Right atrium auricular region (tissue), 2 donors: ENCODE measurements at regions not wholly inside any gene's neighbourhood (a gene's known extent, or its start where the extent isn't known, plus 50 kb on each side); places are given as distances from the start of the nearest gene placed in this dataset.

Experiments used
- DNase-seq: peaks from one replicate; pipeline ENCODE4 v3.0.0-alpha.2; 2019; ENCODE audit warnings: low spot score
- H3K27ac ChIP-seq, 2 donors: fragments of 200-600 bp; sonication (generic); 1 replicate in 1 of 2; 2 replicates in 1 of 2; pipeline ENCODE4 v1.5.1; 2016 to 2019
- H3K27me3 ChIP-seq, 2 donors: fragments of 200-600 bp; sonication (generic); one replicate each; pipeline versions ENCODE4 v1.5.1 to v1.6.0; 2017 to 2019
- H3K36me3 ChIP-seq: fragments of 200-600 bp; sonication (generic); one replicate; pipeline ENCODE4 v1.5.1; 2016
- H3K4me1 ChIP-seq, 2 donors: fragments of 200-600 bp; sonication (generic); one replicate each; pipeline versions ENCODE4 v1.5.1 to v1.6.0; 2017 to 2019
- H3K4me3 ChIP-seq, 2 donors: fragments of 200-600 bp; sonication (generic); 1 replicate in 1 of 2; 2 replicates in 1 of 2; pipeline ENCODE4 v1.5.1; 2017 to 2019; ENCODE audit warnings: mild to moderate bottlenecking in 1 of 2, moderate library complexity in 1 of 2
- H3K9me3 ChIP-seq, 2 donors: fragments of 200-600 bp; sonication (generic); one replicate each; pipeline ENCODE4 v1.5.1; 2019
- TF ChIP-seq, protein P1 (sequence below), 2 donors: fragments of 200-600 bp; sonication (generic); IDR thresholded peaks; one replicate each; pipeline ENCODE4 v1.5.1; 2019; ENCODE audit warnings: antibody characterized with exemption in 2 of 2

DNA sequence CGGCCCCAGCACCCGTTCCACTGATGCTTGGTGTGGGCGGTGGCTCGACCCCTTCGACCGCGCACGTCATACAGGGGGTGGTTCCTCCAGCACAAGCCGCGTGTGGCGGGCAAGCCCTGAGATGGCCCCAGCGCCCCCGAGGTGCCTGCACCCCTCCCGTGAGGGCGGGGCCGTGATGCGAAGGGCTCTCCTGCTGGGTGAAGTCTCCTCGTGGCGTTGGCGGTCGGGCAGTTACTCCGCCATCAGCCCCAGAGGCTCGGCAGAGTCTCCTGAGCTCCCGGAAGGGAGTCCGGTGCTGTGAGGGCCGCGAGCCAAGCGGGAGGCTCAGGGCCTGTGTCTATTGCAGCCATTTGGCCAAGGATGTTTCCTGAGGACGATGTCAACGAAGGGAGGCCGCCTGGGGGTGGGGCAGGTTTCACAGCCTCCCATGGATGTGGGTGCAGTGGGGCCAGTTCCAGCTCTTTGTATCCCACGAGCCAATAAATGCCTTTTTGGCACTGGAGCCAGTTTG, 78.1 kb upstream of the GALNT9 start:
- TF ChIP-seq, protein P1, sequence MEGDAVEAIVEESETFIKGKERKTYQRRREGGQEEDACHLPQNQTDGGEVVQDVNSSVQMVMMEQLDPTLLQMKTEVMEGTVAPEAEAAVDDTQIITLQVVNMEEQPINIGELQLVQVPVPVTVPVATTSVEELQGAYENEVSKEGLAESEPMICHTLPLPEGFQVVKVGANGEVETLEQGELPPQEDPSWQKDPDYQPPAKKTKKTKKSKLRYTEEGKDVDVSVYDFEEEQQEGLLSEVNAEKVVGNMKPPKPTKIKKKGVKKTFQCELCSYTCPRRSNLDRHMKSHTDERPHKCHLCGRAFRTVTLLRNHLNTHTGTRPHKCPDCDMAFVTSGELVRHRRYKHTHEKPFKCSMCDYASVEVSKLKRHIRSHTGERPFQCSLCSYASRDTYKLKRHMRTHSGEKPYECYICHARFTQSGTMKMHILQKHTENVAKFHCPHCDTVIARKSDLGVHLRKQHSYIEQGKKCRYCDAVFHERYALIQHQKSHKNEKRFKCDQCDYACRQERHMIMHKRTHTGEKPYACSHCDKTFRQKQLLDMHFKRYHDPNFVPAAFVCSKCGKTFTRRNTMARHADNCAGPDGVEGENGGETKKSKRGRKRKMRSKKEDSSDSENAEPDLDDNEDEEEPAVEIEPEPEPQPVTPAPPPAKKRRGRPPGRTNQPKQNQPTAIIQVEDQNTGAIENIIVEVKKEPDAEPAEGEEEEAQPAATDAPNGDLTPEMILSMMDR (IDR thresholded peaks at IDR 0.05) = no peak
- H3K36me3 ChIP-seq = no peaks in the 10 kb centered on the region
- no peaks in the 10 kb centered on the region for H3K4me1 ChIP-seq
- H3K4me3 ChIP-seq = no peak overlapping the region
- no peak for DNase-seq
- no peaks in the 10 kb centered on the region for H3K27me3 ChIP-seq
- no peak overlapping the region for H3K27ac ChIP-seq
- no peaks in the 10 kb centered on the region for H3K9me3 ChIP-seq

DNA sequence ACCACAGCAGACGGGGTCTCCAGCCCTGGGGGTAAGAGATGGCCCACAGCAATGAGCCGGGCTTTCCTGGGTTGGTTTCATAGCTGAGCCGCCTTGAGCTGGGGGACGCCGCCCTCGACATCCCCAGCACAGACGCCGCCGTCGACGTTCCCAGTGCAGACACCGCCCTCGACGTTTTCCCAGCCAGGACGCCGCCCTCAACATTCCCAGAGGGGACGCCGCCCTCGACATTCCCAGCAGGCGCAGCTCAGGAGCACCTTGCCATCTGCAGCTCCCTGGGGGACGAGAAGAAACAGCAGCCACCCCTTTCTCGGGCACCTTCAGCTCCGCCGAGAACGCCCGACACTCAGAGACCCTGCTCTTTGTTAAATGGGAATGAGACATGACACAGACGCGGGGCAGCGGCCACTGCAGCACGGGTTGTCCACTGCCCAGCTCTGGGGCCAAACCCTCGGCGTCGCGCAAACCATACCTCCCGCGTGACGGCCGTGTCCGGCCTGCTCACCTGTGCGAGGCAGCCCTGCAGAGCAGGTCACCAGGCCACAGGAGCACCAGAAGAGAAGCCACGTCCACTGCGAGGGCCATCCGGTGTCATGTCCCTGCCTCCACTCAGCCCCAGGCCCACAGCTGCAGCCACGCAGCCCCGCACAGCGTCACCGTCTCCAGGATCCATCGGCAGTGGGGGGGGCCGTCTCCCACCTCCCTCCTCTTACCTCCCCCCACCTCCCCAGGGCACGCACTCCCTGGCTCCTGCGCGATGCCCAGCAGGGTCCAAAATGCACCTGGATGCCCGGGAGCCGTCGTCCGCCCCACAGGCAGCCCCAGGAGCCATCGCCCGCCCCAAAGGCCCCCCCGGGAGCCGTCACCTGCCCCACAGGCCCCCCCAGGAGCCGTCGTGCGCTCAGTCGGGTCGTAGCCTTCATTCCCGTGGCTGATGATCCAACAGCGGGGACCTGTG, 77.4 kb upstream of the GALNT9 start:
- no peak overlapping the region for H3K27ac ChIP-seq
- no peaks in the 10 kb centered on the region for H3K36me3 ChIP-seq
- H3K4me1 ChIP-seq = no peaks in the 10 kb centered on the region
- H3K4me3 ChIP-seq = no peak overlapping the region
- H3K27me3 ChIP-seq = no peaks in the 10 kb centered on the region
- H3K9me3 ChIP-seq = no peaks in the 10 kb centered on the region
- TF ChIP-seq, protein P1 (IDR thresholded peaks at IDR 0.05) = no peak
- no peak for DNase-seq

DNA sequence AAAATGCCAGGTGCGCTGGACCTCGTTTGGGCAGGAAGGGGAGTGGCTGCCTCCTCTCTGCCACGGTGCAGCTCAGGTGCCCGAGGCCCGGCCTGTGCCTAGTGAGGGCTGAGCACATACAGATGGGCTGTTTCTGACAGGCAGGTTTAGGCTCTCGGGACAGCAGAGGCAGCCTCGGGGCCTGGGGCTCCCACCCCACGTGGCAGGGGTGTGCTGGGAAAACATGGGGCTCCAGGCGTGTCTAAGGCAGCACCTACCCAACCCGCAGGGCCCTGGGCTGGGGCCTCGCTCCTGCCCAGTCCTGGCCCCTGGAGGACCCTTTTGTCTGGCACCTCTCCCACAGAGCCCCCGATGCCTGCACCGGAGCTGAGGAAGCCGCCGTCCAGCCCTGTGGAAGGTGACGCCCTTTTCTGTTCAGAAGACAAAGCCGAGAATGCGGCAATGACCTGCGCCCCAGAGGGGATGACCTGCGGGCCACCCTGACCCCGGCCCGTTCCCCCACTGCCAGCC, 76.4 kb upstream of the GALNT9 start:
- DNase-seq = no peak
- H3K27ac ChIP-seq = no peak overlapping the region
- H3K4me3 ChIP-seq = no peak overlapping the region
- H3K9me3 ChIP-seq = no peaks in the 10 kb centered on the region
- H3K27me3 ChIP-seq = no peaks in the 10 kb centered on the region
- TF ChIP-seq, protein P1 (IDR thresholded peaks at IDR 0.05) = no peak
- H3K4me1 ChIP-seq = no peaks in the 10 kb centered on the region
- no peaks in the 10 kb centered on the region for H3K36me3 ChIP-seq

DNA sequence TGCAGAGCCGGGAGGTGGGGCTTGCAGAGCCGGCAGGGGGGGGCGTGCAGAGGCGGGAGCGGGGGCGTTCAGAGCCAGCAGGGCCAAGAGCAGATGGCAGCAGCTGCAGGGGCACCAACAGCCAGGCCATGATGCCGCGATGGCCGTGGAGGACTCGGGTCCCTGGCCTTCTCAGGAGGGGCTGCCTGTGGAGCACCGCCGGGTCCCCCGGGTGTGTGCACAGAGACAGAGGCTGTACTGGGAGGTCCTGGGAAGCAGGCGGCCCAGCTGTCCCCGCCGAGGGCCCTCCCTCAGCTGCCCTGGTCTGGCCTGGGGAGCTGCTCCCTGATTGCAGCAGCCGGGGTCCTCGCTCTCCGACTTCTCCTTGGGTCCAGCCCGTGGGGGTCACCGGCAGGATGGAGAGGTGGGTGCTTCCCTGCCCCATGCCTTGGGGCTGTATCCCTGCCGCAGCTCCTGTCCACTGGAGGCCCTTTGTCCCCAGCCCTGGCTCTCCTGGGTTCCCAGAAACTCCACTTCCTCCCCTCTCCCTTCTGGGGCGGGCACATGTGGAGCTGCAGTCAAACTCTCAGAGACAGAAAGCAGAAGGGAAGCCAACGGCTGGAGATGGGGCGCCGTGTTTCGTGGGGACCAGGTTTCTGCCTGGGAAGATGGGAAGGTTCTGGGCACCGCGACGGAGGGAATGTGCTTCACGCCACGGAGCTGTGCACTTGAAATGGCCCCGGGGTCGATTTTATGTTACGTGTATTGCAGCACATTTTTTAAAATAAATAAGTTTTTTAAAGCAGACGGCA, 75.8 kb upstream of the GALNT9 start:
- TF ChIP-seq, protein P1 (IDR thresholded peaks at IDR 0.05) = no peak

DNA sequence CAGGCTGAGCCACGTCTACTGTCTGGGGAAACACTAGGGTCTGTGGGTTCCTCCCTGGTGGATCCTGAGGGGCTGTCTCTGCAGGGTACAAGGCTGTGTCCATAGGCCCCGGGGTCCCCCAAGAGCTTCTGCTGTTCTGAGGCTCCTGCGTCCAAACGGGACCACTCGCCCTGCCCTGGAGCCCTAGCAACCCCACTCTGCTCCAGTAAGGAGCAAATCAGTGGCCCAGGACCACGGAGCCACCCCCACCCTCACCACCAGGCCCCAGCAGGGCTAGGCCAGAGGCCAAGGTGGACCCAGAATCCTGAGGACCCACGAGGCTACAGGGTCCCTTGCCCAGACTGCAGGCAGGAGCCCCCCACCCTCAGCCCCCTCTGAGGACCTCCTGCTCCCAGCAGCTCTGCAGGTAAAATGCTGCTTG, 75.1 kb upstream of the GALNT9 start:
- no peak overlapping the region for H3K27ac ChIP-seq
- H3K36me3 ChIP-seq = no peaks in the 10 kb centered on the region
- TF ChIP-seq, protein P1 (IDR thresholded peaks at IDR 0.05) = no peak
- no peaks in the 10 kb centered on the region for H3K27me3 ChIP-seq
- no peak overlapping the region for H3K4me3 ChIP-seq
- H3K9me3 ChIP-seq = no peaks in the 10 kb centered on the region
- H3K4me1 ChIP-seq = no peaks in the 10 kb centered on the region
- no peak for DNase-seq

More for the DNA sequence above, 75.8 kb upstream of the GALNT9 start:
- no peaks in the 10 kb centered on the region for H3K9me3 ChIP-seq
- H3K27me3 ChIP-seq = no peaks in the 10 kb centered on the region
- H3K4me3 ChIP-seq = no peak overlapping the region
- no peak overlapping the region for H3K27ac ChIP-seq
- H3K4me1 ChIP-seq = no peaks in the 10 kb centered on the region
- H3K36me3 ChIP-seq = no peaks in the 10 kb centered on the region
- no peak for DNase-seq
